ENCODE measurements at regions not wholly inside any gene's neighbourhood (a gene's known extent, or its start where the extent isn't known, plus 50 kb on each side); places are given as distances from the start of the nearest gene placed in this dataset.

DNA sequence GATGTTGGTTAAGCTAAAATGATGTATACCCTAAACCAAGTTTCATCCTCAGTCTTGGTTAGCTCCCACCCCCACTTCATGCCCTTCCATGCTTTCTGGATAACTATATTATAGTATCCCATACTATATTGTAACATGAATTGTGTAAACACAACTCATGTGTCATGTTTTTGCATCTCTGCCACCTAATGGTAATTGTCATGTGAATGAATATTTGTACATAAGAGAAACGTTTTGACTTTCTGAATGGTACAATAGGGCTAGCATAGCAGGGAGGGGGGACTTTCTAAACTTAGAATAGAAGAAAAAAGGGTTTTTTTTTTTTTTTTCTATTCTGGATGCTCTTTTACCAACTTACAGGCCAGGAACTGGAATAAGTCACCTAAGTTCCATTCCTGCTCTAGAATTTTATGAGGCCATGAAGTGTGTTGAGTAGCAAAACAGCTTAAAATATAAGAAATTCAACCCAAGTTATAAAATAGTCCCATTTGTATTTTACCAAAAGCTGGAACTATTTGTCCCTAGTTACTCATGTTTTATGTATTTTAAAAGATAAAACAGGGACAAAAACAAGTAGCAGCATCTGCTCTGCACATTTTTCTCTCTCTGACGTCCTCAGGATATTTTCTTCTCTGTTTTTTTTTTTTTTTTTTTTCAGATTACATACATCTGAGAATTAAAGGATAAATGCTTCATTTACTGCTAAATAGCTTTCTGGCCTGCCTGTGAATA, 77.4 kb downstream of the HLX start:
- TF ChIP-seq OSR1 (CRISPR knock-in tag; IDR thresholded peaks at IDR 0.05) (no peak), CSDC2 (CRISPR knock-in tag; IDR thresholded peaks at IDR 0.05) (no peak), ZFP3 (CRISPR knock-in tag; IDR thresholded peaks at IDR 0.05) (no peak), ESRRG (CRISPR knock-in tag; IDR thresholded peaks at IDR 0.05) (no peak), ZC3H10 (CRISPR knock-in tag; IDR thresholded peaks at IDR 0.05) (no peak), TSHZ2 (CRISPR knock-in tag; IDR thresholded peaks at IDR 0.05) (no peak), CREB5 (CRISPR knock-in tag; IDR thresholded peaks at IDR 0.05; ENCODE audit: low read depth) (no peak), RARB (CRISPR knock-in tag; IDR thresholded peaks at IDR 0.05) (no peak), PPARA (CRISPR knock-in tag; IDR thresholded peaks at IDR 0.05; ENCODE audit: borderline replicate concordance) (no peak), ZNF565 (CRISPR knock-in tag; conservative IDR thresholded peaks at IDR 0.05; ENCODE audit: low read depth) (no peak), ZNF8 (CRISPR knock-in tag; IDR thresholded peaks at IDR 0.05) (no peak), TCF4 (CRISPR knock-in tag; IDR thresholded peaks at IDR 0.05; ENCODE audit: borderline replicate concordance) (no peak), ZFP30 (CRISPR knock-in tag; IDR thresholded peaks at IDR 0.05) (no peak)
- TF ChIP-seq, protein P1, sequence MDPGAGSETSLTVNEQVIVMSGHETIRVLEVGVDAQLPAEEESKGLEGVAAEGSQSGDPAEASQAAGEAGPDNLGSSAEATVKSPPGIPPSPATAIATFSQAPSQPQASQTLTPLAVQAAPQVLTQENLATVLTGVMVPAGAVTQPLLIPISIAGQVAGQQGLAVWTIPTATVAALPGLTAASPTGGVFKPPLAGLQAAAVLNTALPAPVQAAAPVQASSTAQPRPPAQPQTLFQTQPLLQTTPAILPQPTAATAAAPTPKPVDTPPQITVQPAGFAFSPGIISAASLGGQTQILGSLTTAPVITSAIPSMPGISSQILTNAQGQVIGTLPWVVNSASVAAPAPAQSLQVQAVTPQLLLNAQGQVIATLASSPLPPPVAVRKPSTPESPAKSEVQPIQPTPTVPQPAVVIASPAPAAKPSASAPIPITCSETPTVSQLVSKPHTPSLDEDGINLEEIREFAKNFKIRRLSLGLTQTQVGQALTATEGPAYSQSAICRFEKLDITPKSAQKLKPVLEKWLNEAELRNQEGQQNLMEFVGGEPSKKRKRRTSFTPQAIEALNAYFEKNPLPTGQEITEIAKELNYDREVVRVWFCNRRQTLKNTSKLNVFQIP (CRISPR knock-in tag; IDR thresholded peaks at IDR 0.05; ENCODE audit: borderline replicate concordance, low read depth): no peak
- TF ChIP-seq, protein P2, sequence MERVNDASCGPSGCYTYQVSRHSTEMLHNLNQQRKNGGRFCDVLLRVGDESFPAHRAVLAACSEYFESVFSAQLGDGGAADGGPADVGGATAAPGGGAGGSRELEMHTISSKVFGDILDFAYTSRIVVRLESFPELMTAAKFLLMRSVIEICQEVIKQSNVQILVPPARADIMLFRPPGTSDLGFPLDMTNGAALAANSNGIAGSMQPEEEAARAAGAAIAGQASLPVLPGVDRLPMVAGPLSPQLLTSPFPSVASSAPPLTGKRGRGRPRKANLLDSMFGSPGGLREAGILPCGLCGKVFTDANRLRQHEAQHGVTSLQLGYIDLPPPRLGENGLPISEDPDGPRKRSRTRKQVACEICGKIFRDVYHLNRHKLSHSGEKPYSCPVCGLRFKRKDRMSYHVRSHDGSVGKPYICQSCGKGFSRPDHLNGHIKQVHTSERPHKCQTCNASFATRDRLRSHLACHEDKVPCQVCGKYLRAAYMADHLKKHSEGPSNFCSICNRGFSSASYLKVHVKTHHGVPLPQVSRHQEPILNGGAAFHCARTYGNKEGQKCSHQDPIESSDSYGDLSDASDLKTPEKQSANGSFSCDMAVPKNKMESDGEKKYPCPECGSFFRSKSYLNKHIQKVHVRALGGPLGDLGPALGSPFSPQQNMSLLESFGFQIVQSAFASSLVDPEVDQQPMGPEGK (CRISPR knock-in tag; IDR thresholded peaks at IDR 0.05; ENCODE audit: borderline replicate concordance): no peak
- ATAC-seq: no peak; the same call in 1 of the 3 replicates

DNA sequence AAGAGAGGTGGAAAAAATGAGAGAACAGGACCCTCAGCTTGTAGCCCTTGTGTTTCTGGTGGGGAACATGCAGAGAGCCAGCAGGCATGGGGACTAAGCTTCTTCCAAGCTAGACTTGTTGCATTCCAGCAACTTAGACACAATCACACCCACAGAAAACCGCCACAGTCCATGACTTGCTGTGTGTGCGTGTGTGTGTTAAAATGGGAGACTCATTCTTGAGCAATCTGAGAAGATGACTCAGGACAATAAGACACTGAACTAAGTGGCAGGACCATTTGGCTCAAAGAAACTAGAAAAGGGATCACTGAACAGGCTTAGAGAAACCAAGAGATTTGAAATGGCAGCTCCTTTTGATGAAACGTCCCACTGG, 78.0 kb downstream of the HLX start:
- peak; percentile 82 for ATAC-seq
- TF ChIP-seq TSHZ2 (CRISPR knock-in tag; IDR thresholded peaks at IDR 0.05) (no peak), SNAI2 (CRISPR knock-in tag; IDR thresholded peaks at IDR 0.05) (no peak), CSDC2 (CRISPR knock-in tag; IDR thresholded peaks at IDR 0.05) (no peak), ISL1 (CRISPR knock-in tag; IDR thresholded peaks at IDR 0.05) (no peak)
- TF ChIP-seq, protein P1 (CRISPR knock-in tag; IDR thresholded peaks at IDR 0.05; ENCODE audit: borderline replicate concordance, low read depth): no peak
